IMR-90 (cell line): ENCODE measurements at regions not wholly inside any gene's neighbourhood (a gene's known extent, or its start where the extent isn't known, plus 50 kb on each side); places are given as distances from the start of the nearest gene placed in this dataset.

Experiments used
- CTCF ChIP-seq: conservative IDR thresholded peaks from 2 replicates; pipeline ENCODE4 v1.5.1; 2012; ENCODE audit warnings: mild to moderate bottlenecking, low read depth, low read length, improper control_type of control experiment
- POLR2A ChIP-seq: IDR thresholded peaks from 2 replicates; pipeline ENCODE4 v1.6.1; 2012; ENCODE audit warnings: mild to moderate bottlenecking, low read depth, low read length

DNA sequence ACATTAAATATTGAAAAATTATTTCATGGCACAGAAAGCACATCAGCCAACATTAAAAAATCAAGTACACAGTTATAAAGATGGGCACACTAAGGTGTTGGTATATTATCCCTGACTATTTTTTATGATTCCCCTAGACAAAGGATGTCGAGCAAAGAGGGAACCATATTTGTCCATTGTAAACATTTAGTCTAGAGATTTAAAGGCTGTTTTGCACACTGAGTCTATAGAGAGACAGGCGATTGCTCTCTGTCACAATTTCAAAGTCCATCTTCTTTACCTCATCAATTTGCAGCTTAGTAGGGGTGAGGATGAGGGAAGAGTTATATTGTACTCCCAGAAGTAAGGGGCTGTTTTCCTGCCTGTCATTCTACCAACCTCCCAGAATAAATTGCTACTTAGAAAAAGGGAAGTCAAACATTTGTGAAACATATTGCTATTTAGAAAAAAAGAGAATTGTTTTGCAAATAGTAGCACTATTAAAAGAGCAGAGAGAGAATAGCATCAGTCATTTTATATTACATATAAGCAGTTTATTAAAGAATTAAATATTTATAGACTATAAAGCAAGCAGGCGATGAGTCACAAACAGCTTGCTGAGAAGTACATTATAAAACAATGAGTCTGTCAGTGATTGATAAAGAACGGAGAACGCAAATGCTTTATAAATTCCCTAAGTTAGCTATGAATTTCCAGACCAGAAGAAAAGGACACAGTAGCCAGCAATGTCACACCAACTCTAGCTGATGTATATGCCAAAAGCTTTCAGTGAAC is 270.6 kb upstream of the PMFBP1 start:
- TF ChIP-seq CTCF: no peak
- TF ChIP-seq POLR2A: no peak
